Fibroblast of mammary gland (primary cell): ENCODE measurements at regions not wholly inside any gene's neighbourhood (a gene's known extent, or its start where the extent isn't known, plus 50 kb on each side); places are given as distances from the start of the nearest gene placed in this dataset.

Experiments used
- DNase-seq: peaks from one replicate; pipeline ENCODE4 v3.0.0-alpha.2; 2010; ENCODE audit warnings: low read depth
- H3K4me3 ChIP-seq: 2 replicates; pipeline ENCODE4 v1.5.1; 2011; ENCODE audit warnings: low read depth, mild to moderate bottlenecking, low read length, moderate library complexity; ENCODE audit not compliant: control insufficient read depth
- CTCF ChIP-seq: conservative IDR thresholded peaks from 2 replicates; pipeline ENCODE4 v1.5.1; 2011; ENCODE audit warnings: low read depth, low read length, inconsistent platforms; ENCODE audit not compliant: control insufficient read depth, insufficient read depth

DNA sequence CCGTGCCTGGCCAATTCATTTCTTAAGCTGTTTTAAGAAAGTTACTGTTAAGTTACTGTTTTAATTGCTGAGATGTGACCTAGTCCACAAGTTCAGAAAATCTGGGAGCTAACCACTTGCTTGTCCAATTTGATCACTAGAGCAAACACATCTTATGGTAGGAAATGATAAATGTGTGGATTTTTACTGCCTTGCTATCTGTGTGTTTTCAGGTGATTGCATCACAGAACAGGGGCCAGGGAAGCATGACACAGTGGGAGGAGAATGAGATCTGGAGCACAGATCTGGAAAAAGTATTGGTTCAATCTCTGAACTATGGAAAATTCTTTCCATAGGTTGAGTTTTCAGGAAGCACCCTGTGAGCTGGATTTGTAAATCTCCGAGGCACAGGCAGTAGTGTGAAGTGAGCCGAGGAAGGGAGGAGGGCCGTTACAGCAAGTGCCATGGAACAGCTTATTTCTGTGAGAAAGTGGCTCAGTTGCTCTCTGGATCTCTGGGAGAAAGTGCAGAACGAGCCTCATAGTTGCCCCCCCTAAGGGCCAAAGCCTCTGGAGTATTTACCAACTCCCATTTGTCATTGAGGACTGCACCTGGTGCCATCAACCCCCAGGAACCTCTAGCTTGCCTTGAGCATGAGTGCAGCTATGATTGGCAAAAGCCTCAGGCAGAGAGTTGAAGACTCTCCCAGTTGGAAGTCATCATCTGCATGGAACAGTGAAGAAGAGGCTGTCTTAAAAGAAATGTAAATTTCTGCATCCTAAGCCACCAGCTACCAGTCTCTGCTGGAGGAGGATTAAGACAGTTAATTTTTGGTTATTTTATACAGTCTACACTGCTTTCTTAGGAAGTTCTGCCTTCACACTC, 161.8 kb upstream of the CLINT1 start:
- TF ChIP-seq CTCF = no peak
- no peak overlapping the region for H3K4me3 ChIP-seq
- peak; percentile 30 for DNase-seq

GRCh38 chr5:158017469-158017868, 158.5 kb upstream of the CLINT1 start:
- no peak for TF ChIP-seq CTCF
- no peak for DNase-seq
- H3K4me3 ChIP-seq = no peak overlapping the region

GRCh38 chr5:158014372-158014771, 155.4 kb upstream of the CLINT1 start:
- no peak for DNase-seq
- no peak for TF ChIP-seq CTCF
- H3K4me3 ChIP-seq = no peak overlapping the region

DNA sequence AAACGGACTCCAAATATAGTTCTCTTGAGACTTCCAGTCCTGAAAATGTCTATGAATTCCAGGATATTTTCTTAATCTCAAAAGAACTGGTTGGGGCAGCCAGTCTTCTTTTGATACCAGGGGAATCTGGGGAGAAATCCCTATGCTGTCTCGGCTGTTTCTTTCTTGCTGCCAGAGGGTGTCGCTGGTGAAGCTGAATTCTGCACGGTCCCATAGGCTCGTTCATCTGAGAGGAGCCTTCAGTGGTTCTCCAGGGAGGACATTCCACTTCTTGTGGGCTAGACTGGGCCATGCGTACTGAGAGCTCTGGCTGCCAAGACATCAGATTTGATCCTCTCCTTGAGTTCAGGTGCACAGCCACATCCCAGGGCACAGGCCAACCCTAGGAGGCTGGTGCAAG, 155.0 kb upstream of the CLINT1 start:
- TF ChIP-seq CTCF = peak; percentile 72
- no peak overlapping the region for H3K4me3 ChIP-seq
- peak; percentile 74 for DNase-seq

GRCh38 chr5:158013303-158013702, 154.4 kb upstream of the CLINT1 start:
- no peak for TF ChIP-seq CTCF
- no peak overlapping the region for H3K4me3 ChIP-seq

GRCh38 chr5:158011422-158011821, 152.5 kb upstream of the CLINT1 start:
- TF ChIP-seq CTCF = no peak
- DNase-seq = no peak
- no peak overlapping the region for H3K4me3 ChIP-seq

More at GRCh38 chr5:158013303-158013702, 154.4 kb upstream of the CLINT1 start:
- no peak for DNase-seq
